Endometrium (tissue), 2 donors: ENCODE measurements at regions not wholly inside any gene's neighbourhood (a gene's known extent, or its start where the extent isn't known, plus 50 kb on each side); places are given as distances from the start of the nearest gene placed in this dataset.
"Not testable (repeated sequence)": the region's sequence is repeated elsewhere in the genome, so short reads cannot be mapped to it uniquely, and the experiment has no call there.

Experiments
- FAIRE-seq: peaks from 2 replicates; lab custom pipeline; 2012; peaks lifted over from hg19 to GRCh38; lab: Jason Lieb, UNC
- donor health status: control.
- donor health status: control.

DNA sequence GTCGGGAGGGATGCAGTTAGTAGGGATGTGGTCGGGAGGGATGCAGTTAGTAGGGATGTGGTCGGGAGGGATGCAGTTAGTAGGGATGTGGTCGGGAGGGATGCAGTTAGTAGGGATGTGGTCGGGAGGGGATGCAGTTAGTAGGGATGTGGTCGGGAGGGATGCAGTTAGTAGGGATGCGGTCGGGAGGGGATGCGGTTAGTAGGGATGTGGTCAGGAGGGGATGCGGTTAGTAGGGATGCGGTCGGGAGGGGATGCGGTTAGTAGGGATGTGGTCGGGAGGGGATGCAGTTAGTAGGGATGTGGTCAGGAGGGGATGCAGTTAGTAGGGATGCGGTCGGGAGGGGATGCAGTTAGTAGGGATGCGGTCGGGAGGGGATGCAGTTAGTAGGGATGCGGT is 96.2 kb downstream of the BDH1 start:
- FAIRE-seq, result not testable (repeated sequence)

DNA sequence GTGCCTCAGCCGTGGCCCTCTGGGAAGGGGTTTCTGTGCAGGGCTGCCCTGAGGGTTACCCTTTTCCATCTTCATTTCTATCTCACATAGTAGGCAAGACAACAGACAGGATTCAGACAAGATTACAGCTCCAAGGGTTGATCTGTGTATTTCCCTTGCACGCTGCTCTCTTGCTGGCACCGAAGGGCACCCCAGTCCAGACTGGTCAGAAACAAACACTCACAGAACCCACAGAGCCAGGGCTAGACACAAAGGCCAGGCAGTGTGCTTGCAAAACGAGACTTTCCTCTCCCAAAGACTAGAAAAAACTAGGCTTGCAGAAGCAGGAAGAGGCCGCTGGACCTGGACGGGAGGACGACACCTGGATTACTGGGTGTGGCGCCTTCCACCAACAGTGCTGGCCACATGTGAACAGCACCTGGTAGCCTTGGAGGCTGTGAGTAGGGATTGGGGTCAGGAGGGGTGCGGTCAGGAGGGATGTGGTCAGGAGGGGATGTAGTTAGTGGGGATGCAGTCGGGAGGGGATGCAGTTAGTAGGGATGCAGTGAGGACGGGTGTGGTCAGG is 96.8 kb downstream of the BDH1 start:
- FAIRE-seq, result no peak

DNA sequence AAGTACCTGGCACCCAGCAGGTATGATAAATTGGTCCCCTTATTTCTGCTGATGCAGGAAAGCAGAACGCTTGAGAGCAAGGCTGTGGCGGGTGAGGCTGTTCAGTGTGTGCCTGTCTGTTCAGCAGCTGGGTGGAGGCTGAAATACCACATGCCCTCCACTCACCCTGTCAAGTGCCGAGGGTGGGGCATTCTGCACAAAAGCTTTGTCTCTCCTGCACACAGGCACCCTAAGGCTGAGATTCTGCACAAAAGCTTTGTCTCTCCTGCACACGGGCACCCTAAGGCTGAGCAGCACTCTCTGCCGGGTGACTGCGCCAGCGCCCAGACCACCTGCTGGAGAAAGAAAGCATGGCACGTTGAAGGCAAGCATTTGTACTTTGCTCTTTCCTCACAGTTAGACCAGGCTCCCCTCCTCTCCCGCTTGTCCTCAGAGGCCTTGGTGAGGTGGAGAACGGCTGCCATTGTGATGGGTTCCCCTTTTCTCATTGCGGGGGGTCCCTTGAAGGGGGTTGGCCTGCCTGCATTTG is 97.5 kb downstream of the BDH1 start:
- FAIRE-seq, result no peak

DNA sequence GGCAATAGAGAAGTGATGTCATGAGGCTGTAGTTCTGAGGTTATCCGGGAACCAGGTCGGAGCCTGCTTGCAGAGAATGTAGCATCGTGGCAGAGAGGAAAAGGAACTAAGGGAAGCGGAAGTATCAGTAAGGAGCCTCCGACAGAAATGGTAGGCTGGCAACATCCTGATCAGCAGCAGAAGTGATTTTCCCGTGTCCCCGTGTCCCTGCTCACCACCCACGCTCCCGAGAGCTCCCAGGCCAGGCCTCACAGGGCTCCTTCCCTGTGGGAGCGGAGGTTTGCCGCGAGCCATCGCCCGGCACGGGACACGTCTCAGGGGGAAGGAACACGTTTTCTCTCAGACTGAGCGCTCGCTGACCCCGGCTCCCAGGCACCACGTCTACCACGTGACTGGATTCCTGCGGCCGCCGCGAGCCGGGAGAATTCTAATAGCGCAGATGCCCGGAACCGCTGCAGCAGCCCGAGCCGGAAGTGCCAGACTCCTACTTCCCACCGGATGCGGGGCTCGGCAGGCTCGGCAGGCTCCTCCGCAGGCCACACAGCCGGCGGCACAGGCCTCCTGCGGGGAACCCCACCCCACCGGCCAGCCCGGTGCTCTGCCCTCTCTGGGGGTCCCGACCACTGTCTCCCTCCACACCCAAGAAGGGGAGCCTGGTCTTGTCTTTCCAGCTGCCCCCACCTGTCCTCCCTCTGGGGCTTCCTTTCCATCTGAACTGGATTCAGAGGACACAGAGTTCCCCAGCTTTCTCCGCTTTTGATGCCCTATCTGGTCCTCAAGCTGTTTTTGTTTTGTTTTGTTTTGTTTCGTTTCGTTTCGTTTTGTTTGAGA is 99.3 kb downstream of the BDH1 start:
- no peak for FAIRE-seq

DNA sequence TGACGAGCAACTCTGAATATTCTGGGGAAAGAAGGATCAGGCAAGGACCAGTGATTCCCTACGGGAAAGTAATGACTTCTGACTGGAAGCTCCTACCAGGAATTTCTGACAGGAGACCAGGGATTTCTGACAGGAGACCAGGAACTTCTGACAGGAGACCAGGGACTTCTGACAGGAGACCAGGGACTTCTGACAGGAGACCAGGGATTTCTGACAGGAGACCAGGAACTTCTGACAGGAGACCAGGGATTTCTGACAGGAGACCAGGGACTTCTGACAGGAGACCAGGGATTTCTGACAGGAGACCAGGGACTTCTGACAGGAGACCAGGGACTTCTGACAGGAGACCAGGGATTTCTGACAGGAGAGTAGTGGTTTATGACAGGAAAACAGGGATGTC is 100.9 kb downstream of the BDH1 start:
- not testable (repeated sequence) for FAIRE-seq

DNA sequence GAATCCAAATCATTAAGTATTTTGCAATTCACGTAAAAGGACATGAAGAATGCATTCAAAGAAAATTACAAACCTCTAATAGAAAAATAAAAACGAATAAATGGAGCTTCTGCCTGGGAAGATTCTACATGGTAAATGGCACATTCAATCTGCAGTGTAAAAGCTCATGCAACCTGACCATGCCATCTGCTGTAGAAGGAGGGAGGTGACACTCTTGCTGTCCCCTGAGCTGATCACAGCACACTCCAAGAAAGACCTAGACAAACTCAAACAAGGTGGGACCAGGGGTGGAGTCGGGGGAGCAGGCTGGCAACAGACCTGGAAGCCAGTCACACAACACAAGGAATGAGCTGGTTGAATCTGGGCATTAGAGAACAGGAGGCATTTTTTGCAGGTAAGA is 101.8 kb downstream of the BDH1 start:
- FAIRE-seq, result no peak

DNA sequence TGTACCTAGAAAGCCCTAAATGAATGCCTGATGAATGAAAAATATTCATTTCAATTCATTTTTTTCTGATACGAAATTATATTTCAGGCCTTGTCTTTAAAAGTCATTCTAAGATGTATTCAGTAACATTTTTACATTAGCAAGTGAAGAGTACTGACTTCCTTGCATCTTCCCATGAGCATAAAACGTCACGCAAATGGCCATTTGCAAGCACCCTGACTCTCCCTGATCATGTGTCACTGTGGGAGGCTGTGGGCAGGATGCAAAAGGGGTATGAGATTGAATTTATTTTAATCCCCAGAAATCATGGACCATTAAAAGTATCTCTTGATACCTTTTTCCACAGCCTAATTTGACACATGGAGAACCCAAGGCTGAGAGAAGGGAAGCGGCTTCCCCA is 105.0 kb downstream of the BDH1 start:
- no peak for FAIRE-seq

DNA sequence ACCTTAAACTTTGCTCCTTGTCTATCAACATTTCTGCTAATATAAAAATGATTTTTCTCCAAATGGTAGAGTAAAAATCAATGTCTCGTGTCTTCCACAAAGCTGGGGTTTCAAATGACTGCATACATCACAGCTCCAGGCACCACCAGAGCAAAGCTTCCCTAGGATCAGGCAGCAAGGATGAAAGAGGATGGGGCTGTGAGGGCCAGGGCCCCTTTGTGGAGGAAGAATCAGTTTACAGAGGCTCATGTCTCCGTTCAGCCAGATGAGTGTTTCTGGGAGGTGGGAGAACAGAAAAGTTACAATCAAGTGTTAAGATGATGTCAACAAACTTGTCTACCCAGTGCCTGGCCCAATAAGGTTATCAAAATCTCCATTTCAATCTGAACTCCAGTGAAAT is 105.5 kb downstream of the BDH1 start:
- no peak for FAIRE-seq

DNA sequence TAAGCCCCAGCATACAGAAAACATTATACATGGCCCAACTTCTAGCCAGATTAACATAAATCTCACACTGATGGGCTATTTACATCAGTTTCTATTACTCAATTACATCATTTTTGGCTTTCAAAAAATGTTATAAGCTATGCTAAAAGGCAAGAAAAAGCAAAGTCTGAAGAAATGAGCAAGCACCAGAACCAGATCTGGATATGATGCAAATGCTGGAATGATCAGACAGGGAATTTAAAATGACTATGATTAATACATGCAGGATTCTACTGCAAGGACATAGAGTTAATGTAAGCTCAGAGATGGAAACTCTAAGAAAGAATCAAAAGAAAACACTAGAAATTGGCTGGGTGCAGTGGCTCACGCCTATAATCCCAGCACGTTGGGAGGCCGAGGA is 106.6 kb downstream of the BDH1 start:
- FAIRE-seq, result not testable (repeated sequence)

DNA sequence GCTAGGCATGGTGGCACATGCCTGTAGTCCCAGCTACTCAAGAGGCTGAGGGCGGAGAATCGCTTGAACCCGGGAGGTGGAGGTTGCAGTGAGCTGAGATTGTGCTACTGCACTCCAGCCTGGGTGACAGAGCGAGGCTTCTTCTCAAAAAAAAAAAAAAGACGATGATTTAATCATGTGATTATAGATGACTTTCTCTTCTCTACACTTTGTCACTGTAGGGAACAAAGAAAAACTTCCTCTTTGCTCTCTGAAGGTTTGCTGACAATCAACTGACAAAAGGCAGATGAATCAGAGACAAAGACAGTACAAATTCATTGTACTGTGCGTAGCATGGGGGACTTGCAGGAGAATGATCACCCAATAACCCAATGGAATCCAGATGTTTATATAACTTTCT is 108.0 kb downstream of the BDH1 start:
- not testable (repeated sequence) for FAIRE-seq

DNA sequence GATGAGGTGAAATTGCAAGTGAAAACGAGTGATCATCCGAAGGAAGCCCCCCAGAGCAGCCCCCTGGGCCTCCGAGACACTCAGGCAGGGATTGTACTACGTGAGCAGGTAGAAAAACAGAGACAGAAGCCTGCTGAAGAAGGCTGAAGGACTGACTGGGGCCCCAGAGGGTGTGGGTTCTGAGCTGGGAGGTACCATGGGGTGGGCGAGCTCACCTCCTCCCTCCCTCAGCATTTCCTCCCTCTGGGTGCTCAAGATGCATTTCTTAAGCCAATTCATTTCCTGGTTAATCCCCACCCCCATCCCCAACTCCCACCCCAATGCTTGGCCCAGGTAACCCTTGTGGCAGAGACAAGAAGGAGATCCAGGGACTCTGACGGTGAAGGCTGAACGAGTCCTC is 108.7 kb downstream of the BDH1 start:
- FAIRE-seq, result no peak

DNA sequence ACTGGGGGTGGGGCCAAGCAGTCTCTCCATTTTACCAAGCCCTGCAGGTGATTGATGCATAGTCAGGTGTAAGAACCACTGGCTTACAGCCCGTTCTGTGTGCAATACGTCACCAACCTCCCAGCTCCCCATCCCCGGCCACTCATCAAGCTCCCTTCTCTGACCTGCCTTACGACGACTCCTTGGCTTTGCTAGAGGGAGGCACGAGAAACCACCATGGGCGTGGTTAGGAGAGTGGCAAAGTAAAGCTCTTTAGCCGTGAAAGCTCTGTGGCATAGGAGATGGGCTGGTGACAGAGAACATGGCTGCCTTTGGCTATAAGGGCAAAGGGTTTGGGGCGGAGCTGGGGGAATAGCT is 109.1 kb downstream of the BDH1 start:
- no peak for FAIRE-seq

DNA sequence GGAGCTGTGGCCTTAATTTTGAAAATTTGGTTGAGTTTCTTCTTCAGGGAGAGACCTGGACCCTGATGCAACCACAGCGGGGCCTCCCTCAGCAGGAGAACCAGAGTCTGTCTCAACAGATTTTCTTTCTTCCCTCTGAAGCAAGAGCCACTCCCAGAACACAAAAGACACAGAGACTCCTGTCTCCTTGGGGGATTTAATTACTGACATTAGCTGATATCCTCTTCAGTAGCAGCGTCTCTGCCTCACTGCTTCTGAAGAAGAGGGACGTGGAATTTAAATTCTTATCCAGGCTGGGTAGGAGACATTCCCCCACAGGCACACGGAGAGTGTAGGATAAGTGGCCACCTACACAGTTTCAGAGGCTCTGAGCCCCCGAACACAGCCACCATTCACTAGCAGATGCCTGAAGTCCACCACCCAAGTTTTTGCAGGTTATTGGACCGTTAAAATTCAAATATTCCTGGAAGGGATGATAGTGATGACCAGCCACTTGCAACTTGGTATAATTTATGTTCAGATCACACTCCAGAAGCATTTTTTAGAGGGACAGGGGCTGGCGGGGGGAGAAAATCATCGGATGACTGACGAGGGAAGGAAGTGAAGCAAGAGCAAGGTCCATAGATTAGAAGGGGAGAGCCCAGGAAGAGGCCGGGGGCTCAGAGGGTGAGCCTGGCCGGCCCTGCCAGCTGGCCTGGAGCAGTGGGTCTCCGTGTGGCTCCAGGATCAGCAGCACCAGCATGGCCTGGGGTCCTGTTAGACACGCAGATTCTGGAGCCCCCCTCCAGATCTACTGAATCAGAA is 109.7 kb downstream of the BDH1 start:
- FAIRE-seq, result no peak

DNA sequence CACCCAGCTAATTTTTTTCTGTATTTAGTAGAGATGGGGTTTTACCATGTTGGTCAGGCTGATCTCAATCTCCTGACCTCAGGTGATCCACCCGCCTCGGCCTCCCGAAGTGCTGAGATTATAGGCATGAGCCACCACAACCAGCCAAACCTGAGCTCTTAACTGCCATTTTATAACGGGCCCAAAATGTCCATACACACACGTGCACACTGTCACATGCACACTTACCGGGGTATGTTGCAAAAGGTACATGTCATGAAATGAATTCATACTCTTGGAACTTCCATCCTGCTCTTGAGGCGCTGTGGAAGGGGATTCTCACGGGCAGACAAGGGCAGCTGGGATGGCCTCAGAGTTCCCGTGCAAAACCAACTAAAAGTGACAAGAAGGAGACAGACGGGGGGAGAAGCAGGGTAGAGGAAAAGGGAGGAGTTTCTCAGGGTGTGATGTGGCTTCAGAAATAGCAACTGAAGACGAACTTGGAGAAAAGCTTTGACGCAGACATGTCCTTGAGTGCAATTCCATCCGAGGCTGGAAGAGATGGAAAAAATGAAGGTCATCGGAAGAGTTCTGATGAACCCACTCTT is 110.9 kb downstream of the BDH1 start:
- no peak for FAIRE-seq

DNA sequence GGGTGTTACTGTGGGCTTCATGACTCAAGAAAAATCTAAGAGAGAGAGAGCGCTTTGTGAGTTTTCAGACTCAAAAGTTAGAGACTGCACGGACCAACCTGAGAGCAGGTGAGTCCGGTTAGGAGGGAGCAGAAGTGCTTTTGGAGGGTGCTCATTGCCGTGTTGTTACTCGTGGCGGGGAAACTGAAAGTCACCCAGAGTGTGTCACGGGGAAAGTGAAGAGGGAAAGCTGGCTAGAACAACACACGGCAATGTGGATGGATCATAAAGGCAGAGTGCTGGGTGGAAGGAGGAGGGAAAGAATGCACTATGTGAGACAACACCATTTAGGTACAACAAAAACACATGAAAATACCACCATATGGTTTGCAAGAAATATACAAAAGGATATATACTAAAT is 112.3 kb downstream of the BDH1 start:
- FAIRE-seq, result no peak

DNA sequence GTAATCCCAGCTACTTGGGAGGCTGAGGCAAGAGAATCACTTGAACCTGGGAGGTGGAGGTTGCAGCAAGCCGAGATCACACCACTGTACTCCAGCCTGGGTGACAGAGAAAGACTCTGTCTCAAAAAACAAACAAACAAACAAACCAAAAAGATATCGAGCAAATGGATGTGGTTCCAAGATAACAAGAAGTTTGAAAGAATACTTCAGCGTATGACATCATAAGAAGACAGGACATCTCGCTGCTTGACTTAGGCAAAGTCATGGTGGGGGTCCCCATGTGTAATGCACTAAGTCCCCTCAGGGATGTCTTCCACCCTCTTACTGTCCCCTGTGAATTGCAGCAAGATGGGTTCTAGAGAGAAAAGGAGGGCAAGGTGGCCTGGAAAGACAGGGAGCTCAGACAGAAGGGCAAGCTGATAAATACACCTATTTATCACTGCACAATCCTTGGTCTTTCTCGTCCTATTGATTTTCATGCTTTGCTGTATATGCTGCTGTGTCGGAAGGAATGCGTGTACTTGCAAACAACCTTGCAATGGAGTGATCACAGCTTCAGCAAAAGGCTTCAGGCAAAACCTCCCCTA is 115.0 kb downstream of the BDH1 start:
- FAIRE-seq, result no peak

DNA sequence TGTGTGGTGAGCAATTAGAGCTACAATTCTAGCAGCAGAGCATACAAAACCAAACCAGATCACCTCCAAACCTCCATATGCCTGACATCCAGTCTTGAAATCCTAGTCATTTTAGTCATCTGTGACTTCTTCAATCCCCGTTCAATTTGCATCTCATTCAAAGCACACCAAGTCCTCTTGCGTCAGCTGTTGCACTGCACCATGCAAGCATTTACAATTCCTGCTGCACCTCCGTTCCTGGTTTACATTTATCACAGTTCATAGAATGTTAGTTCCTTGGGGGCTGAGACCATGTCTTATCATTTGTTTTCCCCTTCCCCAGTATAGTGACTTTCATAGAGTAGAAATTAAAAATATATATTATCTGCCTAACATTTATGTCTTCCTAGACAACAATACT is 116.9 kb downstream of the BDH1 start:
- no peak for FAIRE-seq

DNA sequence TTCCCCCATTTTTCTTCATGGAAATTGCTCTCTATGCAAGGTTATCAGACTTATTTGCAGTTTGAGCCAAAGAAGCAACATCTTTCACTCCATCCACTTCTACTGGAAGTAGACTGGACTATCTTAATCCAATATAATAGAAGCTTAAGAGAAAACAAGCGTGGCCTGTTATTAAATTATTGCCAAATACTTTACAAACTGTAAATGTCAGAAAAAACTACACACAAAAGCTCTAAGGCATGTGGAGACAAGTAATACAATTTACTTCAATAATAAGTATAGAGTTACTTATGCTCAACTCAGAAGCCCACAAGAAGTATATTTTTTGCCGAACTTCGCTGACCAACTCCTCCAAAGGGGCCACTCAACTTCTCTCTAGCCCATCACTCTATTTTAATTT is 120.3 kb downstream of the BDH1 start:
- FAIRE-seq, result no peak

DNA sequence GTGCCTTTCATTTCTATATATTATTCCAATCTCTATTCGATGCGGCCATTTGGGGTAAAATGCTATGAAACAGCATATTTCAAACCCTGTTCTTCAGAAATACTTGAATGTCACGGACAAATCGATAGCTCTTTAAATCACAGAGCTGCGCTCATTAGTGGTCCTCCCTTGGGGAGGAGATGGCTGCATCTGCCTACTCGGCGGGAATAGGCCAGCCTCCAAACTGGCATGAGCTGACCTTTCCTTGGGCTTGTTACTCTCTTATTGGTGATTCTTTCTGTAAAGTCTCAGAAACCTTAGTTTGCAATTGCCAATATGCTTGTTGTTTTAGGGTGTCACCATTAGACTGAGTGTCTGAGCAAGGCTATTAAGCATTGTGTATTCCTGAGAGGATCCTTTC is 120.9 kb downstream of the BDH1 start:
- no peak for FAIRE-seq

DNA sequence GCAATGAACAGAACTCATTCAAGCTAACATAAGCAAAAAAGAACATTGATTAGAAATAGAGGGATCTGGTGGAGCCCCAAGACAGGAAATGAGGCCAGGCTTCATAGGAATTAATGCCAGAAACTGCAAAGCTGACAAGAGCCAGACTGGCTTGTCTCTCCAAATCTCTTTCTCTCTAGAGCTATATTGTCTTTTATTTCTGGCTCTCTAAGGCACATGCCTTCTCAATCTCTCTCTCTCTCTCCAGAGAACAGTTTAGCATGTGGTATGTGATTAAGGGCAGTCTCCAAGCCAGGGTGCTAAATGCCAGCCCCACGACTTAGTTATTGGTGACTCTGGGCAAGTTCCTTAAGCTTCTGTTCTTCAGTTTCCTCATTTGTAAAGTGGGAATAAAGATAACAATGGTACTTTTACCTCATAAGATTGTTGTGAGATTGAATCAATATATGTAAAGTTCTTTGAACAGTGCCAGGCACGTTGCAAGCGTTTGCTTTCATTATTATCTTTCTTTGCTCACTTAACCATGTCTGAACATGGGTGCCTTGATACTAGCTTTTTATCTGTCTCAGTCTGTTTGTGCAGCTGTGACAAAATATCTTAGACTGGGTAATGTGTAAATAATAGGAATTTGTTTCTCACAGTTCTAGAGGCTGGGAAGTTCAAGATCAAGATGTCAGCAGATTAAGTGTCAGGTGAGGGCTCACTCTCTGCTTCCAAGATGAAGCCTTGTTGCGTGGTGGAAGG is 123.2 kb downstream of the BDH1 start:
- FAIRE-seq, result no peak

DNA sequence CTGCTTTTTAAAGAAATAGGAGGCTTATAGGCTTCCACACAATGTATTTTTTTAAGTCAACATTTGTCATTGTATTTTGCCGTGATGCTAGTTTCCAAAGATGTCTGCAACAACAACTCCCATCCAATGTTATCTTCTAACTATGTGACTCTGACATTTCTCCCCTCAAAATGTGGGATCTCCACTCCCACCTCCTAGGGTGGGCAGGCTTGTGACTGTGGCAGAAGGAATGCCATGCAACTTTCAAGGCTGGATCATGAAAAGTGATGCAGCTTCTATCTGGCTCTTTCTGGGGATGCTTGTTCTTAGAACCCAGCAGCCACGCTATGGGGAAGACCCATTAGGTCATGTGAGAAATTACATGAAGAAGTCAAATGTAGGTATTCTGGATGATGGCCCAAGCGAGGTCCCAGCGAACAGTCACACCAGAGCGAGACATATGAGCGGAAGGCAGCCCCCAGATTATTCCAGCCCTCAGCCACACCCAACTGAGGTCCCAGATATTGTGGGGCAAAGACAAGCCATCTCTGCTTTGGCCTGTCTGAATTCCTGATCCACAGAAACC is 124.3 kb downstream of the BDH1 start:
- no peak for FAIRE-seq
